ENCODE measurements at regions not wholly inside any gene's neighbourhood (a gene's known extent, or its start where the extent isn't known, plus 50 kb on each side); places are given as distances from the start of the nearest gene placed in this dataset.

- TF ChIP-seq CTCF (conservative IDR thresholded peaks at IDR 0.05; ENCODE audit: low read depth, low read length): no peak
- no peak overlapping the region for H3K4me3 ChIP-seq (ENCODE audit: low read depth, low read length)
- peak; percentile 19 for DNase-seq (ENCODE audit: low read depth)
These were observed 242.0 kb downstream of the TBXT start for GRCh38 chr6:165925474-165926156.

- no peak for TF ChIP-seq CTCF (conservative IDR thresholded peaks at IDR 0.05; ENCODE audit: low read depth, low read length)
- DNase-seq (ENCODE audit: low read depth): peak; percentile 70
- H3K4me3 ChIP-seq (ENCODE audit: low read depth, low read length): no peak overlapping the region
These were observed 245.3 kb downstream of the TBXT start for GRCh38 chr6:165922309-165922794.

- no peak for TF ChIP-seq CTCF (conservative IDR thresholded peaks at IDR 0.05; ENCODE audit: low read depth, low read length)
- no peak overlapping the region for H3K4me3 ChIP-seq (ENCODE audit: low read depth, low read length)
- peak; percentile 19 for DNase-seq (ENCODE audit: low read depth)
These were observed 246.6 kb downstream of the TBXT start for GRCh38 chr6:165920896-165921671.

GRCh38 chr6:165917576-165917975, 250.1 kb downstream of the TBXT start:
- DNase-seq (ENCODE audit: low read depth): no peak
- H3K4me3 ChIP-seq (ENCODE audit: low read depth, low read length): no peak overlapping the region
- no peak for TF ChIP-seq CTCF (conservative IDR thresholded peaks at IDR 0.05; ENCODE audit: low read depth, low read length)

- DNase-seq (ENCODE audit: low read depth): no peak
- H3K4me3 ChIP-seq (ENCODE audit: low read depth, low read length): no peak overlapping the region
- TF ChIP-seq CTCF (conservative IDR thresholded peaks at IDR 0.05; ENCODE audit: low read depth, low read length): no peak
These were observed 252.2 kb upstream of the PDE10A start for GRCh38 chr6:165915022-165915770.

GRCh38 chr6:165913676-165914570, 250.9 kb upstream of the PDE10A start:
- no peak for TF ChIP-seq CTCF (conservative IDR thresholded peaks at IDR 0.05; ENCODE audit: low read depth, low read length)
- DNase-seq (ENCODE audit: low read depth): peak; percentile 20
- H3K4me3 ChIP-seq (ENCODE audit: low read depth, low read length): no peak overlapping the region
